Osteocyte (in vitro differentiated cells): ENCODE measurements at regions not wholly inside any gene's neighbourhood (a gene's known extent, or its start where the extent isn't known, plus 50 kb on each side); places are given as distances from the start of the nearest gene placed in this dataset.

ENCODE experiments used
- DNase-seq: peaks from one replicate; pipeline ENCODE4 v3.0.0; 2021; ENCODE audit warnings: mixed read lengths; ENCODE audit not compliant: unreplicated experiment; ENCODE audit errors: extremely low spot score
- H3K27ac Mint-ChIP-seq: one replicate; pipeline ENCODE4 v1.8.0; 2021; ENCODE audit warnings: mild to moderate bottlenecking, mixed read lengths; ENCODE audit not compliant: unreplicated experiment
- H3K27me3 Mint-ChIP-seq: one replicate; pipeline ENCODE4 v1.8.0; 2021; ENCODE audit warnings: mixed read lengths; ENCODE audit not compliant: unreplicated experiment
- H3K36me3 Mint-ChIP-seq: one replicate; pipeline ENCODE4 v1.8.0; 2021; ENCODE audit warnings: mixed read lengths; ENCODE audit not compliant: unreplicated experiment
- H3K4me1 Mint-ChIP-seq: one replicate; pipeline ENCODE4 v1.8.0; 2021; ENCODE audit warnings: mixed read lengths; ENCODE audit not compliant: unreplicated experiment
- H3K4me3 Mint-ChIP-seq: one replicate; pipeline ENCODE4 v1.8.0; 2021; ENCODE audit warnings: mild to moderate bottlenecking, moderate library complexity, mixed read lengths; ENCODE audit not compliant: unreplicated experiment
- H3K9me3 Mint-ChIP-seq: one replicate; pipeline ENCODE4 v1.8.0; 2021; ENCODE audit warnings: mixed read lengths; ENCODE audit not compliant: unreplicated experiment
- TF ChIP-seq, protein P1 (sequence below): fragments of 200-600 bp; sonication (generic); IDR thresholded peaks from 2 replicates; pipeline ENCODE4 v1.5.0; 2021; ENCODE audit warnings: antibody characterized with exemption, mild to moderate bottlenecking, moderate library complexity

- no peak for DNase-seq
- Mint-ChIP-seq H3K27me3 (no peaks in the 10 kb centered on the region), H3K4me1 (no peaks in the 10 kb centered on the region), H3K27ac (no peak overlapping the region), H3K36me3 (peaks cover 2% of the 10 kb centered on the region), H3K9me3 (peaks cover 13% of the 10 kb centered on the region), H3K4me3 (no peak overlapping the region)
- TF ChIP-seq, protein P1, sequence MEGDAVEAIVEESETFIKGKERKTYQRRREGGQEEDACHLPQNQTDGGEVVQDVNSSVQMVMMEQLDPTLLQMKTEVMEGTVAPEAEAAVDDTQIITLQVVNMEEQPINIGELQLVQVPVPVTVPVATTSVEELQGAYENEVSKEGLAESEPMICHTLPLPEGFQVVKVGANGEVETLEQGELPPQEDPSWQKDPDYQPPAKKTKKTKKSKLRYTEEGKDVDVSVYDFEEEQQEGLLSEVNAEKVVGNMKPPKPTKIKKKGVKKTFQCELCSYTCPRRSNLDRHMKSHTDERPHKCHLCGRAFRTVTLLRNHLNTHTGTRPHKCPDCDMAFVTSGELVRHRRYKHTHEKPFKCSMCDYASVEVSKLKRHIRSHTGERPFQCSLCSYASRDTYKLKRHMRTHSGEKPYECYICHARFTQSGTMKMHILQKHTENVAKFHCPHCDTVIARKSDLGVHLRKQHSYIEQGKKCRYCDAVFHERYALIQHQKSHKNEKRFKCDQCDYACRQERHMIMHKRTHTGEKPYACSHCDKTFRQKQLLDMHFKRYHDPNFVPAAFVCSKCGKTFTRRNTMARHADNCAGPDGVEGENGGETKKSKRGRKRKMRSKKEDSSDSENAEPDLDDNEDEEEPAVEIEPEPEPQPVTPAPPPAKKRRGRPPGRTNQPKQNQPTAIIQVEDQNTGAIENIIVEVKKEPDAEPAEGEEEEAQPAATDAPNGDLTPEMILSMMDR: no peak
Observed at GRCh38 chr15:25186906-25187645, 232.3 kb downstream of the SNRPN start.

- Mint-ChIP-seq H3K27ac (no peak overlapping the region), H3K4me1 (no peaks in the 10 kb centered on the region), H3K36me3 (peaks cover 2% of the 10 kb centered on the region), H3K9me3 (peaks cover 16% of the 10 kb centered on the region), H3K27me3 (no peaks in the 10 kb centered on the region), H3K4me3 (no peak overlapping the region)
- DNase-seq: no peak
- TF ChIP-seq, protein P1: no peak
Observed at GRCh38 chr15:25188051-25188450, 233.3 kb downstream of the SNRPN start.

GRCh38 chr15:25188551-25189101, 233.8 kb downstream of the SNRPN start:
- no peak for DNase-seq
- TF ChIP-seq, protein P1: no peak
- Mint-ChIP-seq H3K9me3 (peaks cover 17% of the 10 kb centered on the region), H3K36me3 (peaks cover 2% of the 10 kb centered on the region), H3K4me1 (no peaks in the 10 kb centered on the region), H3K27ac (no peak overlapping the region), H3K4me3 (no peak overlapping the region), H3K27me3 (no peaks in the 10 kb centered on the region)

GRCh38 chr15:25189551-25189950, 234.8 kb downstream of the SNRPN start:
- no peaks in the 10 kb centered on the region for H3K4me1 Mint-ChIP-seq
- DNase-seq: no peak
- peaks cover 2% of the 10 kb centered on the region for H3K36me3 Mint-ChIP-seq
- peaks cover 17% of the 10 kb centered on the region for H3K9me3 Mint-ChIP-seq
- H3K4me3 Mint-ChIP-seq: no peak overlapping the region
- no peaks in the 10 kb centered on the region for H3K27me3 Mint-ChIP-seq
- no peak overlapping the region for H3K27ac Mint-ChIP-seq
- TF ChIP-seq, protein P1: no peak

- no peak for DNase-seq
- H3K4me3 Mint-ChIP-seq: no peak overlapping the region
- TF ChIP-seq, protein P1: no peak
- peaks cover 2% of the 10 kb centered on the region for H3K36me3 Mint-ChIP-seq
- H3K27ac Mint-ChIP-seq: no peak overlapping the region
- H3K4me1 Mint-ChIP-seq: no peaks in the 10 kb centered on the region
- H3K9me3 Mint-ChIP-seq: peaks cover 7% of the 10 kb centered on the region
- H3K27me3 Mint-ChIP-seq: no peaks in the 10 kb centered on the region
Observed at GRCh38 chr15:25192651-25193050, 237.9 kb downstream of the SNRPN start.
